ENCODE measurements at regions not wholly inside any gene's neighbourhood (a gene's known extent, or its start where the extent isn't known, plus 50 kb on each side); places are given as distances from the start of the nearest gene placed in this dataset.

DNA sequence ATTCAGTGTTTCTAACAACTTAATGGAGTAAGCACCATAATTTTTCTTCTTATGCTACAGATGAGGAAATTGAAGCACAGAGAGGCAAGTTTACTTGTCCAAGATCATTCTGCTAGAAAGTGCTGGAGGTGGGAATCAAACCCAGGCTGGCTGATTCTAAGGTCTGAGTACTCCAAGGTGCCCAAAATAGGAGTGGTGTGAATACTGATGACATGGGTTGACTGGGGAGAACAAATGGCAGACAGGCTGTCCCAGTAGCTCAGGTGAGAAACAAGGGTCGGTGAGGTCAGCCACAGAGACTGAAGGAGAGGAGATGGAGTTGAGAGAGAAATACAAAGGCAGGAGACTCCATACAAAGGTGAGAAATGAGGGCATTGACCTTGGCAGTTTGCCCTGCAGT lies 144.5 kb upstream of the EGFLAM start:
- Histone ChIP-seq H3K27me3 (ENCODE audit: insufficient read depth, low read depth, severe bottlenecking) (no peaks in the 10 kb centered on the region), H3K36me3 (no peaks in the 10 kb centered on the region), H3K27ac (no peak overlapping the region), H3K9me3 (ENCODE audit: severe bottlenecking) (no peaks in the 10 kb centered on the region), H3K4me3 (ENCODE audit: low read depth, low read length) (no peak overlapping the region)
- no peak for DNase-seq
- TF ChIP-seq, protein P1, sequence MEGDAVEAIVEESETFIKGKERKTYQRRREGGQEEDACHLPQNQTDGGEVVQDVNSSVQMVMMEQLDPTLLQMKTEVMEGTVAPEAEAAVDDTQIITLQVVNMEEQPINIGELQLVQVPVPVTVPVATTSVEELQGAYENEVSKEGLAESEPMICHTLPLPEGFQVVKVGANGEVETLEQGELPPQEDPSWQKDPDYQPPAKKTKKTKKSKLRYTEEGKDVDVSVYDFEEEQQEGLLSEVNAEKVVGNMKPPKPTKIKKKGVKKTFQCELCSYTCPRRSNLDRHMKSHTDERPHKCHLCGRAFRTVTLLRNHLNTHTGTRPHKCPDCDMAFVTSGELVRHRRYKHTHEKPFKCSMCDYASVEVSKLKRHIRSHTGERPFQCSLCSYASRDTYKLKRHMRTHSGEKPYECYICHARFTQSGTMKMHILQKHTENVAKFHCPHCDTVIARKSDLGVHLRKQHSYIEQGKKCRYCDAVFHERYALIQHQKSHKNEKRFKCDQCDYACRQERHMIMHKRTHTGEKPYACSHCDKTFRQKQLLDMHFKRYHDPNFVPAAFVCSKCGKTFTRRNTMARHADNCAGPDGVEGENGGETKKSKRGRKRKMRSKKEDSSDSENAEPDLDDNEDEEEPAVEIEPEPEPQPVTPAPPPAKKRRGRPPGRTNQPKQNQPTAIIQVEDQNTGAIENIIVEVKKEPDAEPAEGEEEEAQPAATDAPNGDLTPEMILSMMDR (IDR thresholded peaks at IDR 0.05; ENCODE audit: low read depth, low read length): no peak

DNA sequence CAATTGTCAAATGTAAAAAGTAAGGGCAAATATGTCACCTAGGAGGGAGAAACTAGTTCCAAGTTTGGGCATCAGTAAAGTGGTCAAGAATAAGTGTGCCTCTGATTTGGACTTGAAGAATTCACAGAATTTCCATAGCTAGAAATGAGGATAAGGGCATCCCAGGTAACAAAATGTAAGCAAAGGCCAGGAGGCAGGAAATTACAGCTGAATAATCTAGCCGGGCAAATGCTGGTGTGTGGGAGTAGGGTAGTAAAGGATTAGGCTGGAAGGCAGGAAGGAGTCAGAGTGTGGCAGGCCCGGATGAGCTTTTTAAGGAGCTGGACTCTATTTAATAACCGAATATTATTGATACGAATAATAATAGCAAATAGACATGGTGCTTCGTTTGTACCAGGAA lies 144.9 kb upstream of the EGFLAM start:
- no peaks in the 10 kb centered on the region for H3K27me3 ChIP-seq (ENCODE audit: insufficient read depth, low read depth, severe bottlenecking)
- TF ChIP-seq, protein P1 (IDR thresholded peaks at IDR 0.05; ENCODE audit: low read depth, low read length): no peak
- DNase-seq: no peak
- H3K27ac ChIP-seq: no peak overlapping the region
- no peak overlapping the region for H3K4me3 ChIP-seq (ENCODE audit: low read depth, low read length)
- no peaks in the 10 kb centered on the region for H3K36me3 ChIP-seq
- no peaks in the 10 kb centered on the region for H3K9me3 ChIP-seq (ENCODE audit: severe bottlenecking)

DNA sequence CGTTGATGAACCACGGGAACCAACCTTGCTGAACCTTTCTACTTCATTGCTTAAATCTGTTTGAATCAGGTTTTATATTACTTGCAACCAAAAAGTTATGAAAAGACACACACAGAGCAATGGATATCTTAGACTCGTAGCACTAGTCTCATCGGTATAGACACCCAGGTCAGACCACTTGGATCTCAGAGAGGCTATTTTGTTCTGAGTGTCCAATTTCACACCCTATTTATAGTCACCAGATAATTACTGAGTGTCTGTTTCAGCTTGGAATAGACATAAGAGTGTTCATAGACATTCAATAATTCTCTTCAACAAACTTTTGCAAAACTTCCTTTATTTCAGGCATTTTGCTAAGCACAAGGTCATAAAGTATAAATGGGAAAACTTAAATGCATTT lies 145.4 kb upstream of the EGFLAM start:
- Histone ChIP-seq H3K9me3 (ENCODE audit: severe bottlenecking) (no peaks in the 10 kb centered on the region), H3K27ac (no peak overlapping the region), H3K36me3 (no peaks in the 10 kb centered on the region), H3K4me3 (ENCODE audit: low read depth, low read length) (no peak overlapping the region), H3K27me3 (ENCODE audit: insufficient read depth, low read depth, severe bottlenecking) (no peaks in the 10 kb centered on the region)
- TF ChIP-seq, protein P1 (IDR thresholded peaks at IDR 0.05; ENCODE audit: low read depth, low read length): no peak
- DNase-seq: no peak

DNA sequence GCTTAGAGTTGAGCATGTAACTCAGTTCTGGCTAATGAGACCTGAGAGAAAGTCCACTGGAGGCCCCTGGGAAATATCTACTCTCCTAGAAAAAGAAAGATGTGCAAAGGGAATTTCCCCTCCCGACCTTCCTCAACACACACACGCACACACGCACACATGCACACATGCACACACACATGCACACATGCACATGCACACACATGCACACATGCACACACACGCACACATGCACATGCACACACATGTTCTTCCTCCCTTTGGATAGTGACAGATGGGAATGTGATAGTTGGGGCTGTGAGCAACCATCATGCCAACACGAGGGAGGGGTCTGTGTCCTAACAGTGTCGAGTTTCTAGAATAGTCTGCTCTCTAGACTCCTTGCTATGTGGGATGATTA lies 148.2 kb upstream of the EGFLAM start:
- H3K4me3 ChIP-seq (ENCODE audit: low read depth, low read length): no peak overlapping the region
- no peaks in the 10 kb centered on the region for H3K9me3 ChIP-seq (ENCODE audit: severe bottlenecking)
- H3K36me3 ChIP-seq: no peaks in the 10 kb centered on the region
- no peaks in the 10 kb centered on the region for H3K27me3 ChIP-seq (ENCODE audit: insufficient read depth, low read depth, severe bottlenecking)
- no peak for DNase-seq
- H3K27ac ChIP-seq: no peak overlapping the region
- TF ChIP-seq, protein P1 (IDR thresholded peaks at IDR 0.05; ENCODE audit: low read depth, low read length): no peak

DNA sequence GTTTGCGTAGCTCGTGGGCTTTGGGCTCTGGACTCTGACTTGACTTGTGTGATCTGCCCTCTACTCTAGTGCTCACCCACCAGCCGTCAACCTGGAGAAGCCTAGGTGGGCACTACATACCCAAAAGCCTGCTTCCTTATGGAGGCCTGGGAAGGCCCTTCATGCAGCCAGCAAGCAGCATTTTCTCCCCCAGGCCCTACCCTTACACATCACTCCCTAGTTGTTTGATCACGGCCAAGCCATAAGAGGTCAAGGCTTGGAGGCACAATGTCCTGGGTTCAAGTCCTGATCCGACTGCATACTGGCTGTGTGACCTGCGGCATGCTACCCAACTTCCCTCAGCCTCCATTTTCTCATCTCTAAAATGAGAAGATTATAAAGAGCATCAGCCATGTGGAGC lies 151.3 kb upstream of the EGFLAM start:
- Histone ChIP-seq H3K4me3 (ENCODE audit: low read depth, low read length) (no peak overlapping the region), H3K27ac (no peak overlapping the region), H3K36me3 (no peaks in the 10 kb centered on the region), H3K9me3 (ENCODE audit: severe bottlenecking) (no peaks in the 10 kb centered on the region), H3K27me3 (ENCODE audit: insufficient read depth, low read depth, severe bottlenecking) (no peaks in the 10 kb centered on the region)
- TF ChIP-seq, protein P1 (IDR thresholded peaks at IDR 0.05; ENCODE audit: low read depth, low read length): no peak
- no peak for DNase-seq

DNA sequence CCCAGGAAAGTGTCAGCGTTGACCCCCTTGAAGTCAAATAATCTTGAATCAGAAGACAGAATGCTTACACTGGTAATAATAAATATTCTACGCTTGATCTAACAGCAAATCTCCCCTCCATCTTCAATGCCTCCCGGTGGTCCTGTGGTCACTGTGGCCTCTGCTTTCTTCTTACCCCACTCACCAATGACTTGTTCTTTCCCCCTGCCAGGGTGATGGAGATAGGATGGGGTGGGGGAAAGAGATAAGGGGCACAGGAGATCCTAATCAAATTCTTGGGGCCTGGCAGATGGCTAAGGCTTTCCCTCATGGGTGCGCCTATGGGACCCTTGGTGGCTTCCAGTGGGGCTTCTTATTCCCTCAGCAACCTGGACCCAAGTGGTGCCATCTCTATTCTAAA lies 152.6 kb upstream of the EGFLAM start:
- DNase-seq: no peak
- H3K36me3 ChIP-seq: no peaks in the 10 kb centered on the region
- no peak overlapping the region for H3K27ac ChIP-seq
- no peak overlapping the region for H3K4me3 ChIP-seq (ENCODE audit: low read depth, low read length)
- H3K9me3 ChIP-seq (ENCODE audit: severe bottlenecking): no peaks in the 10 kb centered on the region
- H3K27me3 ChIP-seq (ENCODE audit: insufficient read depth, low read depth, severe bottlenecking): no peaks in the 10 kb centered on the region
- TF ChIP-seq, protein P1 (IDR thresholded peaks at IDR 0.05; ENCODE audit: low read depth, low read length): no peak

All from WERI-Rb-1 (cell line).